Right renal cortex interstitium (tissue), 3 donors: ENCODE measurements at regions not wholly inside any gene's neighbourhood (a gene's known extent, or its start where the extent isn't known, plus 50 kb on each side); places are given as distances from the start of the nearest gene placed in this dataset.

ENCODE experiments used
- DNase-seq, 3 donors: peaks; one replicate each; pipeline ENCODE4 v3.0.0-alpha.2; 2013; ENCODE audit warnings: low read depth in 3 of 3, low spot score in 2 of 3

- DNase-seq, result no peak
Observed at GRCh38 chr6:8738951-8739350, 303.6 kb upstream of the SLC35B3 start.

GRCh38 chr6:8736156-8736895 lies 301.0 kb upstream of the SLC35B3 start:
- DNase-seq, result no peak

DNA sequence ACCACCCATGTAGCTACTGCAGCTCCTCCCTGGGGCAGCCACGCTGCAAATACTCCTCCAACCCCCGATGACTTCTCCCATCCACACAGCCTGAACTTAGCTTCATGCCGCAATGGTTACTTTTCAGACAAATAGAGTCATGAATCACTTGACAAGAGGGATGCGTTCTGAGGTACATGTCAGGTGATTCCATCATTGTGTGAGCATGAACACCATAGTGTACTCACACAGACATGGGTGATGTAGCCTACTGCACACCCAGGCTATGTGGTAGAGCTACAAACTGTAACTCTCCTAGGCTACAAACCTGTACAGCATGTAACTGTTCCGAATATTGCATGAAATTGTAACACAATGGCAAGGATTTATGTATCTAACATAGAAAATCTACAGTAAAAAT lies 298.5 kb upstream of the SLC35B3 start:
- DNase-seq, result no peak

- DNase-seq, result no peak
Observed at GRCh38 chr6:8731874-8732273, 296.5 kb upstream of the SLC35B3 start.

DNA sequence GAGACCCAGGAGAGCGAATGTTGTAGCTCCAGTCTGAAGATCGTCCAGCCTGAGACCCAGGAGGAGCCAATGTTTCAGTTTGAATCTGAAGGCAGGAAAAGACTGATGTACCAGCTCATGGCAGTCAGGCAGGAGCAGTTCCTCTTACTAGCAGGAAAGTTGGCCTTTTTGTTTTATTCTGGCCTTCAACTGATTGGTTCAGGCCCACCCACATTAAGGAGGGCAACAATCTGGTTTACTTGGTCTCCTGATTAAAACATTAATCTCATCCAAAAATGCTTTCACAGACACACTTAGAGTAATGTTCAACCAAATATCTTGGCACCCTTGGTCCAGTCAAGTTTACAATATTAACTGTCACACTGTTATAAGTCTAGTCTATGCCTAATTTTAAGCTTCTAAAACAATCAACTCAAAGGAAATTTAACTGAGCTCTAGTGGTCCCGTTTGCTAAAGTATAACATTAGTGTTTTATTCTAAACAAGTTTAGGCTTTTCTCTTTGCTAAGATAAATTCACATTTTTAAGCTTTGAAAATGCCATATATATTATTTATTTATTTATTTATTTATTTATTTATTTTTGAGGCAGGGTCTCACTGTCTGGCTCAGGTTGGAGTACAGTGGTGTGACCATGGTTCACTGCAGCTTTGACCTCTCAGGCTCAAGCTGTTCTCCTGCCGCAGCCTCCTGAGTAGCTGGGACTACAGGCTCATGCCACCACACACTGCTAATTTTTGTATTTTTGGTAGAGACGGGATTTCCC lies 275.5 kb upstream of the SLC35B3 start:
- no peak for DNase-seq

DNA sequence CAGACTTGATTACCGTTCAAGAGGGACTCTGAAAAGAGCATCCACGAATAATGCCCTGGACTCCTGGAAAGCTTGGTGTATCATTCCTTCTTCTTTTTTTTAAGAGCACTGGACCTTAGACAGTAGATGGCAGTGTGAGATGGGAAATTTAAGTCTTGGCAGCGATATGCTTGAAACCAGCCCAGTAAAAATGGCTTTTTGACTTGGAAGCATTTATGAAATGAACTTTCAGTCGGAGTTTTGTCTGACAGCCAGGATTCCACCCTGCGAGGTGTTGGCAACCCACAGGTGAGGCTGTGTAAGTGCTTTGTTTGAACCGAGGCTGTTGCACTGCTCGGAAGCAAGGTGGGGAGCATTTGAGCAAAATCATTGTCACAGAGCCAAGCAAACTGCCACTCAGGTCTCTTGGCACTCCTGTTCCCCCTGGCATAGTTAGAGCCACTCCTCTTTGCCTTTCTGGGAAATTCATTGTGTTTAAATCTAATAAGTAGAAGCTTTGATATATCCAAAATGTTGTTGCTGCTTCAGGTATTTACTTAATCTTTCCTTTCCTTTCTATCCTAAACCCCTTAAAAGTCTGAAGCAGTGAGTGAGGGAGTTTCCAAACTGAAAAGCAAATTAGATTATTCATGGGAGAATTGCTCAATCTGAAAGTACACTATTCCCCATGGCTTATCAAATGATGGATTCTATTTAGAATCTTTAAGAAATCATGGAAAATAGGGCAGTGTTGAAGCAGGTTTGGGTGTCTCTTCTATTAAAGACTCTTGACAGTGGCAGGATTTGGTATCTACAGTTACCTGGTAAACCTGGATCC lies 272.8 kb upstream of the SLC35B3 start:
- peak; percentile 25 to 36 (median 30) for DNase-seq

DNA sequence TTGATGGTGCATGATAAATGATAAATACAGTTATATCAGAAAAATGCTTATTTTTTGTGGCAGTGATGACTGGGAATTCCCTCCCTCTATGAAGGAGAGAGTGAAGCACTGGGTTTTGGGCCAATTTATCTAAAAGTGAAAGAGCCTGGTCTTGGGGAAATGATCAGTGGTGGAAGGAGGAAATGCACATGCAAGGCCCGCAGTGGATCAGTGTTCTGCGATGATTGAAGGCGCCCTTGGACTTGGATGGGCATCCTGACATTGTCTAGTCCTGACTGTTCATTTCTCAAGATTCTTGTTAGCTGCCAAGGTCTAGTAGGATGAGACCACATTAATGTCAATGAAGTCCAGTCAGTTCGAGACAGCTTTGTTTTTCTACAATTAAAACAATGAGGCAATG lies 272.0 kb upstream of the SLC35B3 start:
- DNase-seq, result no peak

GRCh38 chr6:8705435-8706020 lies 270.2 kb upstream of the SLC35B3 start:
- no peak for DNase-seq

- DNase-seq, result no peak
Observed at GRCh38 chr6:8703059-8703458, 267.7 kb upstream of the SLC35B3 start.

DNA sequence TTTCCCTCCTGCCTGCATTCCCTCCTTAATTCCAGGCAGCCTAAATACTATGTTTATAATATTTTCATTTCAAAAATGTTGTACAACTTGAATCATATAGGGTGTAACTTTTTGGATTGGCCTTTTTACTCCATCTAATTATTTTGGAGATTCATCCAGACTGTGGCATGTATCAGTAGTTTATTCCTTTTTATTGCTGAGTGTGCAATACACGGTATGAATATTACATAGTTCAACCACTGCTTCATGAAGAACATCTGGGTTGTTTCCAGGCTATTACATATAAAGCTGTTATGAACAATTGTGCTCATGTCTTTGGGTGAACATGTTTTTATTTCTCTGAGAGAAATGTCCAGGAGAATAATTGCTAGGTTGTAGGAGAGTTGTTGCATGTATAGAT lies 253.5 kb upstream of the SLC35B3 start:
- no peak for DNase-seq

GRCh38 chr6:8686077-8686476 lies 250.7 kb upstream of the SLC35B3 start:
- no peak for DNase-seq

GRCh38 chr6:8683204-8683603 lies 247.9 kb upstream of the SLC35B3 start:
- DNase-seq, result no peak

DNA sequence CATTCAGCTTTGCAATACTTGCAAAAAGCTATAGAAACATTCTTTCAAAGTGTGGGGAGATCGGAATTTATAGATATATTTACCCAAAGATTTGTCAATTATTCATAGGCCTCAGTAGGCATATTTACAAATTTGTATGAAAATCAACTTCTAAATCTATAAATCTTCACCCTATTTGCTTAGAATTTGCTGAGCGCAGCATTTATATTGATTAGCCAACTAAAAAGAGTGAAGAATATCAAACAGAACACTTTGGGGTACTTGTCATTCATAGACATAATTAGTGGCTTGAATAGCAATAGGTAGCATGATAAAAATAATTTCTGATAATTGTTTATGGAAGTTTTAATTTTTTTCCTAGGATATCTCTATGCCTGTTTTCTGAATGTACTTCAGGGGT lies 244.5 kb upstream of the SLC35B3 start:
- DNase-seq, result no peak

GRCh38 chr6:8678466-8678865 lies 243.1 kb upstream of the SLC35B3 start:
- DNase-seq, result no peak

GRCh38 chr6:8674126-8674525 lies 238.8 kb upstream of the SLC35B3 start:
- no peak for DNase-seq

DNA sequence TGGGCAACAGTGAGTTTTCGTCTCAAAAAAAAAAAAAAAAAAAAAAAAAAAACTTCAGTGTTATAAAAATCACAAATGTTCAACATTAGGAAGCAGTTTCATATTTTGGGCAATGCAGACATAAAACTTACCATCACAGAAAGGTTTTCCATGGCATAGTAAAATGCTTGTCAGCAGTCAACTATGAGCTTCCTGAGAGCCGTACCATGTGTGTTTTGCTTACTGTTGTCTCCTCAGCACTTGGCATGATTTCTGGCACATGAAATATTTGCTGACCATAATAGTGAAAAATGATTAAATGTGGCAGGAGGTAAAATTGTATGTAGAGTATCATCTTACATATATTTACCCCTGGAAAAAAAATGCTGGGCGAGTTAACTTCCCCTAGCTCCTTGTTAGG lies 237.5 kb upstream of the SLC35B3 start:
- no peak for DNase-seq

GRCh38 chr6:8670792-8671191 lies 235.4 kb upstream of the SLC35B3 start:
- no peak for DNase-seq

DNA sequence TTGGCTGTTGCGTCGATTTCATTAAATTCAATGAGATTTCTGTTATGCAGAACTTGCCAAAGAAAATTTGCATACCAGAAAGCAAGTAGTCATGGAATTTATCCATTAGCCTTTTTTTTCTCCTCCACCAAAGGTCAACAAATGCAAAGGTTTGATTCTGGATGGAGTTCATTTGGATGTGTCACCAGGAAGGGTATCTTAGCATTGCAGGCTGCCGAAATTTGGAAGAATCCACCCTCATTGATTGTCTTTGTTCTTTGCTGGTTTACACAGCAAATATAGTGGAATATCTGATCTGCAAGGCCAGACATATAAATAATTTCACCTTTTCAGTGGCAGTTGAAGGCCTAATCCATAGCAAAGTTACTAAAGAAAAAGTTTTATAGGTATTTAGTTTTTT lies 229.4 kb upstream of the SLC35B3 start:
- DNase-seq, result no peak

GRCh38 chr6:8664070-8664469 lies 228.7 kb upstream of the SLC35B3 start:
- no peak for DNase-seq

- no peak for DNase-seq
Observed at GRCh38 chr6:8659404-8660189, 224.3 kb upstream of the SLC35B3 start.
